Peyer's patch (tissue), 4 donors: ENCODE measurements at regions not wholly inside any gene's neighbourhood (a gene's known extent, or its start where the extent isn't known, plus 50 kb on each side); places are given as distances from the start of the nearest gene placed in this dataset.

Experiments used
- DNase-seq, 3 donors: peaks; one replicate each; pipeline ENCODE4 v3.0.0-alpha.2; 2017 to 2019
- H3K27ac ChIP-seq, 4 donors: fragments of 200-600 bp; sonication (generic); one replicate each; pipeline ENCODE4 v1.5.1; 2016 to 2019
- H3K27me3 ChIP-seq, 2 donors: fragments of 200-600 bp; sonication (generic); one replicate each; pipeline ENCODE4 v1.5.1; 2019
- H3K36me3 ChIP-seq, 3 donors: fragments of 200-600 bp; sonication (generic); one replicate each; pipeline ENCODE4 v1.5.1; 2016 to 2019
- H3K4me1 ChIP-seq, 4 donors: fragments of 200-600 bp; sonication (generic); one replicate each; pipeline ENCODE4 v1.5.1; 2016 to 2019
- H3K4me3 ChIP-seq, 4 donors: fragments of 200-600 bp; sonication (generic); 1 replicate in 3 of 4; 2 replicates in 1 of 4; pipeline ENCODE4 v1.5.1; 2016 to 2019; ENCODE audit warnings: mild to moderate bottlenecking in 1 of 4
- H3K9me3 ChIP-seq, 4 donors: fragments of 200-600 bp; sonication (generic); one replicate each; pipeline ENCODE4 v1.5.1; 2016 to 2019; ENCODE audit warnings: mild to moderate bottlenecking in 1 of 4
- POLR2A ChIP-seq, 2 donors: fragments of 450-650 bp; IDR thresholded peaks; one replicate each; pipeline ENCODE4 v1.5.1; 2017; ENCODE audit warnings: antibody characterized with exemption in 2 of 2, mild to moderate bottlenecking in 2 of 2, moderate library complexity in 2 of 2
- TF ChIP-seq, protein P1 (sequence below), 6 experiments: fragments of 450-650 bp in 4 of 6; fragments of 200-600 bp in 2 of 6; sonication (generic) in 1 of 6; IDR thresholded peaks; one replicate each; pipeline ENCODE4 v1.5.1; 2017 to 2019; ENCODE audit warnings: antibody characterized with exemption in 6 of 6, mild to moderate bottlenecking in 3 of 6, moderate library complexity in 1 of 6

DNA sequence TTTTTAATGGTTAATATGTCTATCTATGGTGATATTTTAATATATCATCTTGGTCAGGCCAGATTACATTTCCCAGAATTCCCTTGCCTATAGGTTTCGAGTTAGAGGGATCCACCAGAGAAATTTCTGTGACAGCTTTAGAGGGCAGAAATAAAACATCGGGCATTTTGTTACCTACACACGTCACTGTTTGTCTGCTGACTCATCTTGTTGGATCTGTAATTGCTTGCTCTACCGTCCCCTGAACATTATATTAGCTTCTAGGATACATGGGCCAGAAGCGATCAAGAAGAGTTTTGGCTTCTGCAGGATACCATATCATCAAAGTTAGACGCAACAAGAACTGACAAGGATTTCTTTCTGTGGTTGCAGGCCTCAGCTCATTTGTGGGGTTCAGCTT, 795.8 kb upstream of the GCFC2 start:
- Histone ChIP-seq H3K4me3 (no peak overlapping the region), H3K36me3 (no peaks in the 10 kb centered on the region), H3K27me3 (no peaks in the 10 kb centered on the region), H3K27ac (no peak overlapping the region), H3K4me1 (no peaks in the 10 kb centered on the region), H3K9me3 (no peaks in the 10 kb centered on the region)
- TF ChIP-seq, protein P1, sequence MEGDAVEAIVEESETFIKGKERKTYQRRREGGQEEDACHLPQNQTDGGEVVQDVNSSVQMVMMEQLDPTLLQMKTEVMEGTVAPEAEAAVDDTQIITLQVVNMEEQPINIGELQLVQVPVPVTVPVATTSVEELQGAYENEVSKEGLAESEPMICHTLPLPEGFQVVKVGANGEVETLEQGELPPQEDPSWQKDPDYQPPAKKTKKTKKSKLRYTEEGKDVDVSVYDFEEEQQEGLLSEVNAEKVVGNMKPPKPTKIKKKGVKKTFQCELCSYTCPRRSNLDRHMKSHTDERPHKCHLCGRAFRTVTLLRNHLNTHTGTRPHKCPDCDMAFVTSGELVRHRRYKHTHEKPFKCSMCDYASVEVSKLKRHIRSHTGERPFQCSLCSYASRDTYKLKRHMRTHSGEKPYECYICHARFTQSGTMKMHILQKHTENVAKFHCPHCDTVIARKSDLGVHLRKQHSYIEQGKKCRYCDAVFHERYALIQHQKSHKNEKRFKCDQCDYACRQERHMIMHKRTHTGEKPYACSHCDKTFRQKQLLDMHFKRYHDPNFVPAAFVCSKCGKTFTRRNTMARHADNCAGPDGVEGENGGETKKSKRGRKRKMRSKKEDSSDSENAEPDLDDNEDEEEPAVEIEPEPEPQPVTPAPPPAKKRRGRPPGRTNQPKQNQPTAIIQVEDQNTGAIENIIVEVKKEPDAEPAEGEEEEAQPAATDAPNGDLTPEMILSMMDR (IDR thresholded peaks at IDR 0.05): no peak
- TF ChIP-seq POLR2A (IDR thresholded peaks at IDR 0.05): no peak
- DNase-seq: no peak

DNA sequence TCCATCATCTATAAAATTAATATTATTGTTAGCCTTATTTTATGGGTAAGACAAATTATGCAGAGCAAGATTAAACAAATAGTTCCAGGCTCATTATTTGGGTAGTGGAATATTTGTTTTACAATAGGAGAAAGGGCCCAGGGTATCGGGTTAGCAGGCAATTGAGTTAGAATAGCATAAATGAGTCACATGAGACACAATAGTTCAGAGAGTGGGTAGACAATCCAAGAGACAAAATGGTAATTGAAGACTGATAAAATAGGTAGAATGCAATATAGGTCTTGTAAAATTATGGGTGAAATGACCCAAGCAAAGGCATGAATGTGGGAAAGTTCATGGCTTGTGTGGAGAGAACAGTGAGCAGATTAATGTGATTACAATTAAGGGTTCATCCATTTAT, 790.9 kb upstream of the GCFC2 start:
- Histone ChIP-seq H3K4me1 (no peaks in the 10 kb centered on the region), H3K9me3 (no peaks in the 10 kb centered on the region), H3K4me3 (no peak overlapping the region), H3K27ac (no peak overlapping the region), H3K27me3 (no peaks in the 10 kb centered on the region), H3K36me3 (no peaks in the 10 kb centered on the region)
- TF ChIP-seq, protein P1 (IDR thresholded peaks at IDR 0.05): no peak
- no peak for TF ChIP-seq POLR2A (IDR thresholded peaks at IDR 0.05)
- DNase-seq: no peak

- no peaks in the 10 kb centered on the region for H3K9me3 ChIP-seq
- no peaks in the 10 kb centered on the region for H3K27me3 ChIP-seq
- H3K4me1 ChIP-seq: no peaks in the 10 kb centered on the region
- H3K36me3 ChIP-seq: no peaks in the 10 kb centered on the region
- no peak for DNase-seq
- H3K4me3 ChIP-seq: no peak overlapping the region
- H3K27ac ChIP-seq: no peak overlapping the region
- no peak for TF ChIP-seq POLR2A (IDR thresholded peaks at IDR 0.05)
- TF ChIP-seq, protein P1 (IDR thresholded peaks at IDR 0.05): no peak
Measured at GRCh38 chr2:76498360-76498759, 787.6 kb upstream of the GCFC2 start.

DNA sequence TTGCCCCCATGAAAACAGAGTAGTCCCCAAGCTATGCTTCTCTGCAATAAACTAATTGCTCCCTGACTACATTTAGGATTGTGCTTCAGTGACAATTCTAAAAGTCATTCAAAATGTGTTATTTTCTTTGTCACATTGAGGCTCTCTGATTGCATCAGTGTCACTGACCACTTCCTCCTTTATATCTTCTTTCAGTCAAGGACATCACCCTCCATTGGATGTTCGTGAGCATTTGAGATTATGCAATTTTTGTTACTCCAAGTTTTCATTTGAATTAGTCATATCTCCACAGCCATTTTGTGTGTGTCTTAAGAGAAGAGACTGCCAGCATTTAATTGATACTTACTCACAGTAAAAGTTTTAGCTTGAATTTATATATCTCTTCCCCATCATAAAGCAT, 780.8 kb upstream of the GCFC2 start:
- H3K27ac ChIP-seq: no peak overlapping the region
- H3K4me1 ChIP-seq: no peaks in the 10 kb centered on the region
- TF ChIP-seq POLR2A (IDR thresholded peaks at IDR 0.05): no peak
- TF ChIP-seq, protein P1 (IDR thresholded peaks at IDR 0.05): no peak
- H3K4me3 ChIP-seq: no peak overlapping the region
- no peaks in the 10 kb centered on the region for H3K9me3 ChIP-seq
- no peaks in the 10 kb centered on the region for H3K27me3 ChIP-seq
- DNase-seq: no peak
- no peaks in the 10 kb centered on the region for H3K36me3 ChIP-seq

- DNase-seq: no peak
- Histone ChIP-seq H3K4me1 (no peaks in the 10 kb centered on the region), H3K27ac (no peak overlapping the region), H3K27me3 (no peaks in the 10 kb centered on the region), H3K9me3 (peaks cover 0 to 3% (median 0%) of the 10 kb centered on the region in 4 donors), H3K36me3 (no peaks in the 10 kb centered on the region), H3K4me3 (no peak overlapping the region)
- no peak for TF ChIP-seq POLR2A (IDR thresholded peaks at IDR 0.05)
- TF ChIP-seq, protein P1 (IDR thresholded peaks at IDR 0.05): no peak
Measured at GRCh38 chr2:76478266-76479035, 767.7 kb upstream of the GCFC2 start.
